WERI-Rb-1 (cell line): ENCODE measurements at regions not wholly inside any gene's neighbourhood (a gene's known extent, or its start where the extent isn't known, plus 50 kb on each side); places are given as distances from the start of the nearest gene placed in this dataset.

Source experiments
- DNase-seq: peaks from one replicate; pipeline ENCODE4 v3.0.0-alpha.2; 2020
- H3K27ac ChIP-seq: fragments of 250-450 bp; sonication (Bioruptor Pico); 2 replicates; pipeline ENCODE4 v1.5.1; 2020; ENCODE audit warnings: mild to moderate bottlenecking, moderate library complexity
- H3K27me3 ChIP-seq: fragments of 250-450 bp; sonication (Bioruptor Pico); 2 replicates; pipeline ENCODE4 v1.5.1; 2021; ENCODE audit warnings: mild to moderate bottlenecking, low read depth, moderate library complexity; ENCODE audit not compliant: insufficient read depth, severe bottlenecking
- H3K36me3 ChIP-seq: fragments of 250-450 bp; sonication (Bioruptor Pico); 2 replicates; pipeline ENCODE4 v1.5.1; 2020; ENCODE audit warnings: mild to moderate bottlenecking, moderate library complexity
- H3K4me3 ChIP-seq: 2 replicates; pipeline ENCODE4 v1.5.1; 2011; ENCODE audit warnings: low read depth, mild to moderate bottlenecking, control low read depth, low read length
- H3K9me3 ChIP-seq: fragments of 250-450 bp; sonication (Bioruptor Pico); 2 replicates; pipeline ENCODE4 v1.5.1; 2021; ENCODE audit warnings: mild to moderate bottlenecking, moderate library complexity; ENCODE audit not compliant: severe bottlenecking
- CTCF ChIP-seq: IDR thresholded peaks from 2 replicates; pipeline ENCODE4 v1.5.1; 2011; ENCODE audit warnings: low read depth, mild to moderate bottlenecking, control low read depth, inconsistent platforms, low read length

GRCh38 chr4:134650461-134650860, 448.9 kb upstream of the PABPC4L start:
- H3K36me3 ChIP-seq: no peaks in the 10 kb centered on the region
- no peaks in the 10 kb centered on the region for H3K27me3 ChIP-seq
- H3K4me3 ChIP-seq: no peak overlapping the region
- no peak for TF ChIP-seq CTCF
- no peaks in the 10 kb centered on the region for H3K9me3 ChIP-seq
- no peak for DNase-seq
- no peak overlapping the region for H3K27ac ChIP-seq

- H3K27ac ChIP-seq: no peak overlapping the region
- no peaks in the 10 kb centered on the region for H3K9me3 ChIP-seq
- no peaks in the 10 kb centered on the region for H3K27me3 ChIP-seq
- no peak for TF ChIP-seq CTCF
- H3K36me3 ChIP-seq: no peaks in the 10 kb centered on the region
- no peak for DNase-seq
- no peak overlapping the region for H3K4me3 ChIP-seq
Measured at GRCh38 chr4:134645778-134646177, 444.2 kb upstream of the PABPC4L start.

GRCh38 chr4:134636338-134637051, 434.9 kb upstream of the PABPC4L start:
- Histone ChIP-seq H3K36me3 (no peaks in the 10 kb centered on the region), H3K27me3 (no peaks in the 10 kb centered on the region), H3K4me3 (no peak overlapping the region), H3K27ac (no peak overlapping the region), H3K9me3 (no peaks in the 10 kb centered on the region)
- no peak for TF ChIP-seq CTCF
- DNase-seq: no peak

- Histone ChIP-seq H3K9me3 (no peaks in the 10 kb centered on the region), H3K27me3 (no peaks in the 10 kb centered on the region), H3K4me3 (no peak overlapping the region), H3K36me3 (no peaks in the 10 kb centered on the region), H3K27ac (no peak overlapping the region)
- no peak for DNase-seq
- no peak for TF ChIP-seq CTCF
Measured at GRCh38 chr4:134634301-134634700, 432.7 kb upstream of the PABPC4L start.

GRCh38 chr4:134632056-134632455, 430.5 kb upstream of the PABPC4L start:
- no peaks in the 10 kb centered on the region for H3K36me3 ChIP-seq
- H3K4me3 ChIP-seq: no peak overlapping the region
- H3K27me3 ChIP-seq: no peaks in the 10 kb centered on the region
- no peak overlapping the region for H3K27ac ChIP-seq
- TF ChIP-seq CTCF: no peak
- no peaks in the 10 kb centered on the region for H3K9me3 ChIP-seq
- DNase-seq: no peak

- H3K27me3 ChIP-seq: no peaks in the 10 kb centered on the region
- H3K27ac ChIP-seq: no peak overlapping the region
- no peak overlapping the region for H3K4me3 ChIP-seq
- TF ChIP-seq CTCF: no peak
- no peak for DNase-seq
- H3K36me3 ChIP-seq: no peaks in the 10 kb centered on the region
- H3K9me3 ChIP-seq: no peaks in the 10 kb centered on the region
Measured at GRCh38 chr4:134628066-134628465, 426.5 kb upstream of the PABPC4L start.
